GM18519 (cell line): ENCODE measurements at regions not wholly inside any gene's neighbourhood (a gene's known extent, or its start where the extent isn't known, plus 50 kb on each side); places are given as distances from the start of the nearest gene placed in this dataset.

Experiments used
- ATAC-seq: cut with Tn5 transposase; IDR thresholded peaks from one replicate; pipeline ENCODE4 v1.9.1; 2021; ENCODE audit warnings: mild to moderate bottlenecking, moderate library complexity; ENCODE audit not compliant: unreplicated experiment, low FRiP score

GRCh38 chr3:57009802-57010201 is 50.7 kb upstream of the SPATA12 start:
- no peak for ATAC-seq

GRCh38 chr3:57009367-57009766 is 51.1 kb upstream of the SPATA12 start:
- no peak for ATAC-seq

GRCh38 chr3:57007521-57008460 is 52.7 kb upstream of the SPATA12 start:
- no peak for ATAC-seq

- no peak for ATAC-seq
These were observed 53.5 kb upstream of the SPATA12 start for GRCh38 chr3:57006949-57007419.

- no peak for ATAC-seq
These were observed 54.2 kb upstream of the SPATA12 start for GRCh38 chr3:57006179-57006657.

- no peak for ATAC-seq
These were observed 56.2 kb upstream of the SPATA12 start for GRCh38 chr3:57004229-57004628.

- no peak for ATAC-seq
These were observed 56.8 kb upstream of the SPATA12 start for GRCh38 chr3:57003676-57004075.

GRCh38 chr3:57001356-57001755 is 59.1 kb upstream of the SPATA12 start:
- ATAC-seq, result no peak

- ATAC-seq, result no peak
These were observed 60.5 kb upstream of the SPATA12 start for GRCh38 chr3:57000012-57000411.

GRCh38 chr3:56999547-56999946 is 60.9 kb upstream of the SPATA12 start:
- ATAC-seq, result no peak

GRCh38 chr3:56998076-56998529 is 62.4 kb upstream of the SPATA12 start:
- no peak for ATAC-seq

- ATAC-seq, result no peak
These were observed 62.8 kb upstream of the SPATA12 start for GRCh38 chr3:56997675-56998074.

GRCh38 chr3:56997041-56997440 is 63.4 kb upstream of the SPATA12 start:
- ATAC-seq, result no peak

GRCh38 chr3:56994391-56994790 is 66.1 kb upstream of the SPATA12 start:
- ATAC-seq, result no peak

- no peak for ATAC-seq
These were observed 69.8 kb upstream of the SPATA12 start for GRCh38 chr3:56990641-56991015.

GRCh38 chr3:56989977-56990640 is 70.4 kb upstream of the SPATA12 start:
- no peak for ATAC-seq

GRCh38 chr3:56989169-56989976 is 71.1 kb upstream of the SPATA12 start:
- ATAC-seq, result no peak

- ATAC-seq, result no peak
These were observed 71.9 kb upstream of the SPATA12 start for GRCh38 chr3:56988458-56989168.

GRCh38 chr3:56987238-56987895 is 73.1 kb upstream of the SPATA12 start:
- no peak for ATAC-seq
